ENCODE measurements at regions not wholly inside any gene's neighbourhood (a gene's known extent, or its start where the extent isn't known, plus 50 kb on each side); places are given as distances from the start of the nearest gene placed in this dataset.
A peak's percentile ranks its signal among the peaks of the same experiment; 100 is the strongest.

GRCh38 chr12:74906224-74906623, 303.4 kb downstream of the KCNC2 start:
- DNase-seq (ENCODE audit: low spot score): no peak

- DNase-seq (ENCODE audit: low spot score): no peak
Measured at GRCh38 chr12:74910831-74911230, 298.8 kb downstream of the KCNC2 start.

GRCh38 chr12:74914378-74914777, 295.3 kb downstream of the KCNC2 start:
- DNase-seq (ENCODE audit: low spot score): no peak

- peak; percentile 71 for DNase-seq (ENCODE audit: low spot score)
Measured at GRCh38 chr12:74915718-74916117, 293.9 kb downstream of the KCNC2 start.

DNA sequence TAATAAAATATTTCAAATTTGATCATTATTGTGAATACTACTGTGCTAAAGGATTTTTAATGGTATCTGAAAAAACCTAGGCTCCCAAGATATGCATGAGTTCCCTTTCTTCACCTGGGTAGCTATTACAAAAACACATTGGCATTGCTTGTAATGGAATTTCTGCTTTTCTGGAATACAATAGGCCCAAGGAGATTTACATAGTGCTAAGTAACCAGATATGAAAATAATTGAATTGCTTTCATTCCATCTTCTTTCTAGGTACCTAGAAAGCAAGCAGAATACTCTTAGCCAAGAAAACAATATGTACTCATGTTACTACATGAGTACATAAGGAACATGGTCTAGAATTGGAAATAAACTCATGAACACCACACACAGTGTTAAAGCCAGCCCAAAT, 291.9 kb downstream of the KCNC2 start:
- DNase-seq (ENCODE audit: low spot score): no peak

GRCh38 chr12:74918291-74918690, 291.3 kb downstream of the KCNC2 start:
- DNase-seq (ENCODE audit: low spot score): no peak

DNA sequence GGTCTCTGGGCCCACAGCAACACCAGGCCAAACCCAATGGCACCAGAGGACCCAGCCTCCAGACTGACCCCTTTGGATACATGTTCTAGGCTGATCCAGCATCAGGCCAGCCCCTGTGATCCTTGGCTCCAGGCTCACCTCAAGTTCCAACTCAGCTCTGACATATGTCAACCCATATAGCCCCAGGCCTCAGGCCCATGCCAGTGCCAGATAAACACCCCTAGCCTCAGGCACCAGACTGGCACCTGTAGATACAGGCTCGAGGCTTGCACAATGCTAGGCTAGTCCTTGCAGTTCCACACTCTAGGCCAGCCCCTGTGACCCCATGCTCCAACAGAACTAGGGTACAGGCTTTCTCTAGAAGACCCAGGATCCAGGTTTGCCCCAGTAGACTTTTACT, 287.5 kb downstream of the KCNC2 start:
- no peak for DNase-seq (ENCODE audit: low spot score)

DNA sequence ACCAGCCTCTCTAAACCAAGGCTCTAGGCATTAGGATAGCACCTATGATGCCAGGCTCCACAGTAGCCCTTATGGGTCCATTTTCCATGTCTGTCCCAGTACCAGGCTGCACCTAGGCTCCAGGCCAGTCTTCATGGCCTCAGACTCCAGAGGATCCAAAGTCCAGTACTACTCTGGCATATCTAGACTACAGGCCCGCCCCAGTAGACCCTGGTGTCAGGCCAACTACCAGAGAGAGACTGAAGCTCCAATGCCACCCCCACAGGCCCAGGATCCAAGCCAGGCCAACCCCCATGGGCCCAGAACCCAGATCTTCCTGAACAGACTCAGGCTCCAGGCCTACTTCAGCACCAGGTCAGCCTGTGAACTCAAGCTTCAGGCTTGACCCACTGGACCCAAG, 287.0 kb downstream of the KCNC2 start:
- no peak for DNase-seq (ENCODE audit: low spot score)

GRCh38 chr12:74941670-74942069, 268.0 kb downstream of the KCNC2 start:
- no peak for DNase-seq (ENCODE audit: low spot score)

- DNase-seq (ENCODE audit: low spot score): peak; percentile 38
Measured at GRCh38 chr12:74945771-74946198, 263.9 kb downstream of the KCNC2 start.

DNA sequence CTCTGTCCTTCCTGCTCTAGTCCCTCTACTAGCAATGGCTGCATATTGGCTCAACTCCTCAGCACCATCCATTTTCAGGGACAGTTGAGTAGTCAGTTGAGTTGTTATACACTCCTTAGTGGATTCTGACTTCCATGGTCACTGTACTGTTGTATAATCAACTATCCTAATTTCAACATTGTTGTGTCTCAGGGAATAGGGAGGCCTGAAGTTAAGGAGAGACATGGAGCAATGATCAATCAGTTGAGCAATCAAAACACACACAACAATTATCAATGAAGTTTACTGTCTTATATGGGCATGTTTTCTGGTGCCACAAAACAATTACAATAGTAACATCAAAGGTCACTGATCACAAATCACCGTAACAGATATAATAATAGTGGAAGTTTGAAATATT, 255.9 kb downstream of the KCNC2 start:
- DNase-seq (ENCODE audit: low spot score): no peak

GRCh38 chr12:74957231-74957630, 252.4 kb downstream of the KCNC2 start:
- no peak for DNase-seq (ENCODE audit: low spot score)

GRCh38 chr12:74957634-74958033, 252.0 kb downstream of the KCNC2 start:
- DNase-seq (ENCODE audit: low spot score): no peak

DNA sequence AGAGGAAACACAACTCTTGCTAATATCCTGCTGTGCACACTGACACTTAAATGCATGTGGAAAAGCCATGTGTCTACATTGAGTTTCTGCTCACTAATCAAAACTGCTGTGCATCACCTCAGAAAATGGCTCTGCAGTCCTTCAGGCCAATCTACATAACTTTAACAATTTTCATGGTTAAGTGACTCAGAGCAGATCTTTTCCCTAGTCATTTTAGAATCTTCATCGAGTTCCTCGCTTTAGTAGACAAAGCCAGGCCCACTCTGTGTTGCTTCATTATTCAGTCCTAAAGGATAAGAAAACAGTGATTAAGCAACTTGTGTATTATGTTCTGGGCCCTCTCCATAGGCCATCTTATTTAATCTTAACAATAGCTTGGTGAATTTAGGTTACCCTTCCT, 250.0 kb downstream of the KCNC2 start:
- no peak for DNase-seq (ENCODE audit: low spot score)

DNA sequence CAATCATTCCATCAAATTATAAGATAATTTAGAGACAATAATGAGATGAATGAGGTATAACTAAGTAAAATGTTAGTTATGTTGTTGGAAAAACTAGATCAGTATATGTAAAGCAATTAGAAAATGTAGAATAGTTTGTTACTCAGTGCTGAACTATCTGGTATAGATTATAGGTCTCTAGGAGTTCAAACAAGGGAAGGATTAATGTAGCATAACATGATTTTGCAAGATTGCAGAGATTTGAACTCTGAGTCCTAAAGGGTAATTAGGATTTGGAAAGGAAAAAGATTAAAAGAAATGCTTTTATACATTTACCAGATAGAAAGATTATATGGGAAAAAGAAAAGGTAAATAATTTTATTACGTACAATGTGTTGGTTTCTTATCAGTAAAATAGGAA, 246.3 kb downstream of the KCNC2 start:
- no peak for DNase-seq (ENCODE audit: low spot score)

- DNase-seq (ENCODE audit: low spot score): no peak
Measured at GRCh38 chr12:74963867-74964331, 245.7 kb downstream of the KCNC2 start.

GRCh38 chr12:74964390-74964789, 245.2 kb downstream of the KCNC2 start:
- no peak for DNase-seq (ENCODE audit: low spot score)

GRCh38 chr12:74971201-74971600, 238.4 kb downstream of the KCNC2 start:
- DNase-seq (ENCODE audit: low spot score): no peak

DNA sequence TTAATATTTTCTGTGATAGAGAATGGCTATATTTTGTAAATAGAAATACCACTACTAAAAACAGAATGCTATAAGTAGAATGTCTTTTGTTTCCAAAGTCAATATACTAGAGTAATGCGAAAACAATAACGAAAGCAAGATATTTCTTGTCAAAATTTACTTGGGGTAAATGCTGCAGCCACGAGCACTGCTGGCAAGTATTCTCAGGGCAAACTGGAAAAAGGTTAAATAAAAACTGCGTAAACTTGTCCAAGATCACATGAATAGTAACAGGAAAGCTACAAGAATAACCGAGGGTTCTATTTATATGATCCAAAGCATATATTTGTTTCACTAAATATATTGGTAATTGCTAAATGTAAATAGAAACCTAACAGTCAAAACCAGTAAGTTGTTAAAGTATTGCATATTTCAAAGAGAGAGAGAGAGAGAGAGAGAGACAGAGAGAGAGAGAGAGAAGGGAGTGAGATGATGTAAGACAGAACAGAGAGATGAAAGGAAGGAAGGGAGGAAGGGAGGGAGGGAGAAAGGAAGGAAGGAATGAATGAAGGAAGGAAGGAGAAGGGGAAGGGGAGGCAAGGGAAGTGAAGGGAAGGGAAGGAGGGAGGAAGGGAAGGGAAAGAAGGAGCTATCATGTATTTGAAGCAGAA, 231.7 kb downstream of the KCNC2 start:
- no peak for DNase-seq (ENCODE audit: low spot score)

DNA sequence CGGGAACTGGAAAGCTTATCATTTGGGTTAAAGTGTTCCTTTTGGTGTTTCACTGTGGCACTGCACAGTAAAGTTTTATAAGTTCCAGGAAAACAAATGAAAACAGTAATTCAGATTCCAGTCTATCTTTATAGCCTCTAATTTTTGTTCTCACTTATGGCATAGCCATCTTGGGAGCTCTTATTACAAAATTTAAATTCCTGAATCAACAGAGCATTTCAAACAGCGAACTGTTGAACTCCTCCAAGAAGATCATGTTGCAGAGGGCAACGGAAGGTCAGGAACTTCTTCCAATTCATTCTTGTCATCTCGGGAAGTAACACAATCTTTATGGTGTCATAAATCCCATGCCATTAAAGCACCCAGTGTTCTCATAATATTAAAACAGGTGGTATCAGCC, 229.1 kb downstream of the KCNC2 start:
- DNase-seq (ENCODE audit: low spot score): peak; percentile 63

GRCh38 chr12:74981541-74981940, 228.1 kb downstream of the KCNC2 start:
- DNase-seq (ENCODE audit: low spot score): no peak

DNA sequence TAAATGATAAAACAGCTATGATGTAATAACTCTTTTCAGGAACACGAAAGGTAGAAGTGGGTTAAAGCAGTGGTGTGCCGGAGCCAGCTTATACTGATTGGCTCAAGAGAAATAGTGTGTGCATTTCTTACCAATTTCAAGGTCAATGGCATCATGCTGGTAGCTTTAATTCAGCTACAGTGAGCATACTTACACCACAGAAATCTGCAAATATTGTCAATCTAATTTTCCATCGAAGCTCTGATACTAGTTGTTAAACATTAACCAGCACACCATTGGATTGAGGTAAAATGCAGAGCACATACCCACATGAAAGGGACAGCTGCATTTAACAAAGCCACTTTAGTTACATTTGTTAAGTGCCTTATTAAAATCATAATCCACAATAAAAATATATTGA, 225.7 kb downstream of the KCNC2 start:
- DNase-seq (ENCODE audit: low spot score): no peak

GRCh38 chr12:74984631-74985030, 225.0 kb downstream of the KCNC2 start:
- no peak for DNase-seq (ENCODE audit: low spot score)

GRCh38 chr12:74985293-74985985, 224.2 kb downstream of the KCNC2 start:
- DNase-seq (ENCODE audit: low spot score): no peak

Data from COLO829 (cell line).